AG04449 (cell line): ENCODE measurements at regions not wholly inside any gene's neighbourhood (a gene's known extent, or its start where the extent isn't known, plus 50 kb on each side); places are given as distances from the start of the nearest gene placed in this dataset.

ENCODE experiments used
- CTCF ChIA-PET: fragments of 350-600 bp; formaldehyde crosslinking; extraction: SDS; loops from one replicate; lab custom pipeline; 2021; ENCODE audit warnings: antibody characterized with exemption; lab: Yijun Ruan, JAX
- POLR2A ChIA-PET: fragments of 400-600, 350-600 bp; formaldehyde crosslinking; extraction: SDS; loops from one replicate; lab custom pipeline; 2020; ENCODE audit warnings: antibody characterized with exemption, inconsistent platforms; lab: Yijun Ruan, JAX
- DNase-seq: peaks from one replicate; pipeline ENCODE4 v3.0.0-alpha.2; 2010; ENCODE audit warnings: low read depth, low spot score
- H3K4me3 ChIP-seq: 2 replicates; pipeline ENCODE4 v1.5.1; 2011; ENCODE audit warnings: low read depth, mild to moderate bottlenecking, control low read depth, low read length
- TF ChIP-seq, protein P1 (sequence below): IDR thresholded peaks from one replicate; pipeline ENCODE4 v1.5.1; 2011; ENCODE audit warnings: mild to moderate bottlenecking, moderate library complexity, low read length, control low read depth, inconsistent platforms; ENCODE audit not compliant: insufficient read depth; ENCODE audit errors: missing control alignments

DNA sequence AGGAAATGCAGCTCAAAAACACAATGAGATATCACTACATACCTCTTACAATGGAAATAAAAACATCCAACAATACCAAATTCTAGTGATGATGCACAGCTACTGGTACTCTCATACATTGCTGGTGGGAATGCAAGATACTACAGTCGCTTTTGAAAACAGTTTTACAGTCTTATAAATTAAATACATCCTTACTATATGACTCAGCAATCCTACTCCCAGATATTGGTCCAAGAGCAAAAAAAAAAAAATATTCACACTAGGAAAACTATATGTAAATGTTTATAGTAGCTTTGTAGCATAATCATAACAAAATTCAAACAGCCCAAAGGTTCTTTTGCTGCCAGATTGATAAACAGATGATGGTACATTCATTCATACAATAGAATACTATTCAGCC is 217.4 kb upstream of the FAM83B start:
- TF ChIP-seq, protein P1, sequence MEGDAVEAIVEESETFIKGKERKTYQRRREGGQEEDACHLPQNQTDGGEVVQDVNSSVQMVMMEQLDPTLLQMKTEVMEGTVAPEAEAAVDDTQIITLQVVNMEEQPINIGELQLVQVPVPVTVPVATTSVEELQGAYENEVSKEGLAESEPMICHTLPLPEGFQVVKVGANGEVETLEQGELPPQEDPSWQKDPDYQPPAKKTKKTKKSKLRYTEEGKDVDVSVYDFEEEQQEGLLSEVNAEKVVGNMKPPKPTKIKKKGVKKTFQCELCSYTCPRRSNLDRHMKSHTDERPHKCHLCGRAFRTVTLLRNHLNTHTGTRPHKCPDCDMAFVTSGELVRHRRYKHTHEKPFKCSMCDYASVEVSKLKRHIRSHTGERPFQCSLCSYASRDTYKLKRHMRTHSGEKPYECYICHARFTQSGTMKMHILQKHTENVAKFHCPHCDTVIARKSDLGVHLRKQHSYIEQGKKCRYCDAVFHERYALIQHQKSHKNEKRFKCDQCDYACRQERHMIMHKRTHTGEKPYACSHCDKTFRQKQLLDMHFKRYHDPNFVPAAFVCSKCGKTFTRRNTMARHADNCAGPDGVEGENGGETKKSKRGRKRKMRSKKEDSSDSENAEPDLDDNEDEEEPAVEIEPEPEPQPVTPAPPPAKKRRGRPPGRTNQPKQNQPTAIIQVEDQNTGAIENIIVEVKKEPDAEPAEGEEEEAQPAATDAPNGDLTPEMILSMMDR = no peak
- DNase-seq = no peak
- ChIA-PET POLR2A (no interaction called here), CTCF (interaction anchor here (0.7 to 1.5 kb wide), 3 partner anchors 42 to 643 kb away, joined by 3 to 4 read pairs (median 3); no protein-coding TSS in a partner anchor)
- no peak overlapping the region for H3K4me3 ChIP-seq

DNA sequence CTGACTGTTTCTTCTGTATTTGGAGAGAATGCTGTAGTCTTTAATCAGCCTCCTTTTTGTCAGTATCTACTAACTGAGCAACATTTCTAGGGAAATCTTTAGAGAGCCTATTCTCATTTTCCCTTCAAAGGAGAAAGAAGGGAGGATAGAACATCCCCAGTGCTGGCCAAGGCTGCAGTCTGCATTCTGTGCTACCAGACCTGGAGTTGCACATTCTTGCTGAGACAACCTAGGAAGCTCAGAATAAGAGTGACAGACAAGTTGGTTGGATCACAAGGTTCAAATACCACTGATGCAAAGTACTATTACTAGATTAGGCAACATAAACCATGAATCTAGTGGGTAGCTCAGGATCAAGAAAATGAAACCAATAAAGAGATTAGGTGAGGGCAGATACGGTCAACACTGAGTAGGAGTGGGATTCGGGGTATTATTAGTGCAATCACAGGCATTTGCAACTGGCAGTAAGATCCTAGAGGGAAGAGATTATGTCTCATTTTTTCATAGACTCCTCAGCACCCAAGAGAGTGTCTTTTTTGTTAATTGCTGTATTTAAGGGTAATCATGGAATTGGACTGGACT is 213.5 kb upstream of the FAM83B start:
- DNase-seq = no peak
- no peak overlapping the region for H3K4me3 ChIP-seq
- CTCF ChIA-PET = interaction anchor here (1.2 kb wide), 1 partner anchor 646 kb away, joined by 6 read pairs; no protein-coding TSS in a partner anchor
- POLR2A ChIA-PET = no interaction called here
- TF ChIP-seq, protein P1 = no peak

DNA sequence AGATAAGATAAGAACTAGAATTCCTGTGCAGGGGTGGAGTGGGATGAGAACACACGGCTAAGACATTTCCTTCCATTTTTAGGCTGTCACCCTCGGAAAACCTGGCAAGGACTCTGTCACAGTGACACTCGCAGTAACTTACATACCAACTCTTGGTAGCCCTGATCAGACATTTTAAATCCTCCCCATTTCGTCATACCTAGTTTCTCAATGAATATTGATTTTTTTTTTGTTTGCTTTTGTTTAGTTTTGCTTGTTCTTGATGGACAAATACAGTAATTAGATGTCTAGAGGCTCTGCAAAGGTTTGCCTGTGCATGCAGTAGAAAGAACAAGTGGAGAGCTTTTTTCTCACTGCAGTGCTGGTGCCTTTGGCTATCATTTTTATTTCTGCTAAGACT is 213.0 kb upstream of the FAM83B start:
- ChIA-PET POLR2A (no interaction called here), CTCF (interaction anchor here (1.2 kb wide), 1 partner anchor 647 kb away, joined by 6 read pairs; no protein-coding TSS in a partner anchor)
- DNase-seq = no peak
- TF ChIP-seq, protein P1 = no peak
- H3K4me3 ChIP-seq = no peak overlapping the region

DNA sequence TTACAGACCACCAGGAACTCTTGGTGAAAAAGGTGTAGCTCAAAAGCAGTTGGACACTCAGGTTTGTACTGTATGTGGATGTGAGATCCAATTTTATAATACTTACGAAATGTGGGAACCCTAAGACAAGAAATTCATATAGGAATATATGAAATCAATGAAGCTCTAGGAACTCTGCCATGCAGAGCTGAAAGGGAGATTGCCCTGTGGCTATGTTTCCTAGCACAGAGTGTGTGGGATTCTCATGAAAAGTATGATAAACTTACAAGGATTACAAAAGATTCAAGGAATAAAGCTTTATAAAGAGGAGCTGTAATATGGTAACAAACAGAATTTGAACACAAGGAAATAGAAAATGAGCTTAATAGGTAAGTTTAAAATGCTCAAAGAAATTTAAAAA is 205.7 kb upstream of the FAM83B start:
- DNase-seq = no peak
- no peak overlapping the region for H3K4me3 ChIP-seq
- CTCF ChIA-PET = interaction anchor here (0.7 to 1.5 kb wide), 2 partner anchors 396 to 655 kb away, joined by 4 to 8 read pairs; no protein-coding TSS in a partner anchor
- POLR2A ChIA-PET = no interaction called here
- TF ChIP-seq, protein P1 = no peak

DNA sequence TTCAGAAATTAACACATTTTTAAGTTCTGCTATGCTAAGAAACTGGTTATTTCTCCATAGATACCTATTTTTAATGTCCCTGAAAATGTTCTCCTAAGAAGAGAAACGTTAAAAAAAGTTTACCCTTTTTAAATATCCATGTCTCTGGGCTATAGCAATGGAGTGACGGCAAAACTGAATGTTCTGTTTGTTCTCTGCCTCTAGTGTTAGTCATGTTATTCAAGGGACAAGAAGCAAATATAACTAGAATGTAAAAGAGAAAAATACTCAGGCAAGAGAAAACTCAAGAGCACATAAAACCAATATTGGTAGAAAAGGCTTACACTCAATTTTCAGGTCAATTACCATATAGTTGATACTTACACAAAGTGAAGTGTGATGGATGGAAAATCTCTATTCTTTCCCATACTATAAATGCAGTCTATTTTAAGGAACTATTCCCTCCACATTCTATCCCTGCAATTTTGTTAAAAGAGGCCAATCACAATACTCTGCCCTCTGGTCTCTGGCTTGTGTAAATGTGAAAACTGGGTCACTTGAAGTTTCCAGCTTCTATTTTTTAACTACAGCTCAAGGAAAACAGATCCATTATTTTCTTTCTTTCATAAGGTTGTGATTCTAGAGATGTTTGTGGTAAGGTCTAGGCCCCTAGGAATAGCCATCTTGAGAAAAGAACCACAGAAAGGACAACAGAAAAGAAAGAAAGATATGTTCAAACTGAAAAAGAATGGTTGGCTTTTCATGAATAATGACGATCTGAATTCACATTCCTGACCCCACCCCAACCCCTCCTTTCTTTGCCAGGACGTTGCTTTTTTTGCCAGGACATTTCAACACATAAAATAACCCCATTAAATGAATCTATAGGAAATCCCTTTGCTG is 200.3 kb upstream of the FAM83B start:
- DNase-seq = peak; percentile 72
- POLR2A ChIA-PET = interaction anchor here (0.7 kb wide), 1 partner anchor 468 kb away, joined by 3 read pairs; no protein-coding TSS in a partner anchor
- no peak overlapping the region for H3K4me3 ChIP-seq
- TF ChIP-seq, protein P1 = no peak
- CTCF ChIA-PET = interaction anchor here (0.8 kb wide), 1 partner anchor 48 kb away, joined by 3 read pairs; no protein-coding TSS in a partner anchor
